DOHH2 (cell line): ENCODE measurements at regions not wholly inside any gene's neighbourhood (a gene's known extent, or its start where the extent isn't known, plus 50 kb on each side); places are given as distances from the start of the nearest gene placed in this dataset.

ENCODE experiments used
- H3F3A ChIP-seq: fragments of 200-600 bp; sonication (generic), shearing (Covaris generic); 2 replicates; pipeline ENCODE4 v1.6.0; 2016; ENCODE audit warnings: antibody characterized with exemption, mild to moderate bottlenecking; ENCODE audit not compliant: control insufficient read depth, insufficient read depth
- H3K27ac ChIP-seq: fragments of 200-600 bp; sonication (generic); 2 replicates; pipeline ENCODE4 v1.5.1; 2014; ENCODE audit warnings: low read depth, mild to moderate bottlenecking, low read length, moderate library complexity
- H3K27me3 ChIP-seq: fragments of 200-600 bp; sonication (generic); 2 replicates; pipeline ENCODE4 v1.6.1; 2014; ENCODE audit warnings: mild to moderate bottlenecking, low read length, mixed read lengths; ENCODE audit not compliant: control insufficient read depth
- H3K36me3 ChIP-seq: fragments of 200-600 bp; sonication (generic); 2 replicates; pipeline ENCODE4 v1.6.1; 2014; ENCODE audit warnings: mild to moderate bottlenecking, low read length, moderate library complexity, mixed read lengths; ENCODE audit not compliant: control insufficient read depth
- H3K4me1 ChIP-seq: fragments of 200-600 bp; sonication (generic); 2 replicates; pipeline ENCODE4 v1.6.1; 2014; ENCODE audit warnings: mild to moderate bottlenecking, low read length, mixed read lengths; ENCODE audit not compliant: control insufficient read depth
- H3K4me2 ChIP-seq: fragments of 200-600 bp; sonication (generic); 2 replicates; pipeline ENCODE4 v1.6.0; 2014; ENCODE audit warnings: mild to moderate bottlenecking, low read length, moderate library complexity
- H3K4me3 ChIP-seq: fragments of 200-600 bp; sonication (generic); 2 replicates; pipeline ENCODE4 v1.5.1; 2014; ENCODE audit warnings: mild to moderate bottlenecking, low read length, mixed read lengths
- H3K79me2 ChIP-seq: fragments of 200-600 bp; sonication (generic); 2 replicates; pipeline ENCODE4 v1.6.1; 2014; ENCODE audit warnings: mild to moderate bottlenecking, low read length, mixed read lengths; ENCODE audit not compliant: control insufficient read depth
- H3K9me2 ChIP-seq: fragments of 200-600 bp; sonication (generic); replicated peaks from 2 replicates; pipeline ENCODE4 v1.6.1; 2014; ENCODE audit warnings: mild to moderate bottlenecking, low read length, mixed read lengths; ENCODE audit not compliant: control insufficient read depth
- H3K9me3 ChIP-seq: fragments of 200-600 bp; sonication (generic); 2 replicates; pipeline ENCODE4 v1.6.1; 2014; ENCODE audit warnings: antibody characterized with exemption, low read length, mixed read lengths; ENCODE audit not compliant: control insufficient read depth, insufficient read depth
- H4K20me1 ChIP-seq: fragments of 200-600 bp; sonication (generic); 2 replicates; pipeline ENCODE4 v1.6.0; 2014; ENCODE audit warnings: low read depth, mild to moderate bottlenecking, antibody characterized with exemption, low read length, moderate library complexity; ENCODE audit not compliant: control insufficient read depth, insufficient read depth
- EZH2phosphoT487 ChIP-seq: fragments of 200-600 bp; sonication (generic); IDR thresholded peaks from 2 replicates; pipeline ENCODE4 v1.6.1; 2017; ENCODE audit warnings: borderline replicate concordance, mild to moderate bottlenecking, antibody characterized with exemption, low read length, moderate library complexity, mixed read lengths
- TF ChIP-seq, protein P1 (sequence below): fragments of 200-600 bp; sonication (generic); IDR thresholded peaks from one replicate; pipeline ENCODE4 v1.5.1; 2014; ENCODE audit warnings: antibody characterized with exemption, mild to moderate bottlenecking, low read depth, low read length; ENCODE audit not compliant: poor library complexity, severe bottlenecking

DNA sequence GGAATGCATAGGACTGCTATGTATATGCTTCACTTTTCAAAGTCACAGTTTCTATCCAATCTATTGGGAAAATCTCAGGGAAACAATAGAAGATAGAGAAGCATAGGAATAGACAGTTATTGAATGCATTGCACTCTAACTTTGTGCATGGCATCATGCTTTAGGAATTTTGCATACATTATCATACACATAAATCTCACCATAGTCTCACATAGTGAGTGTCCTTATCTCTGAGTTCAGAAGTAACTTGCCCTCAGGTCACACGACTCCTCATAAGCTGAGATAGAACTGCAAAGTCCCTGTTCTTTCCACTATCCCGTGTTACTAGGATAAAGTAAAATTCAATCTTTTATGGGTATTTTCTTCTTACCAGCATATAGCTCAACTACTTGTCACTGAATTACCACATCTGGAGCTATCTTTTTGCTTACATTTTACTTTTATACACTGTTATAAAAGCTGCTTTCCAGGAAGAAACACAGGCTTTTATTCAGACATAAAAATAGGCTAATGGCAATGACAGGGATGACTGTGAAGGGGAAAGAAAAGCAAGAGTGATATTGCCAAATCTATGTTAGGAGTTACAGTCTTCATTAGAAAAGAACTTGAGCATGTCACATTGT, 666.9 kb downstream of the XIRP2 start:
- no peaks in the 10 kb centered on the region for H3F3A ChIP-seq
- no peaks in the 10 kb centered on the region for H3K27me3 ChIP-seq
- H3K9me2 ChIP-seq = no peaks in the 10 kb centered on the region
- H3K4me3 ChIP-seq = no peak overlapping the region
- no peak overlapping the region for H3K4me2 ChIP-seq
- TF ChIP-seq, protein P1, sequence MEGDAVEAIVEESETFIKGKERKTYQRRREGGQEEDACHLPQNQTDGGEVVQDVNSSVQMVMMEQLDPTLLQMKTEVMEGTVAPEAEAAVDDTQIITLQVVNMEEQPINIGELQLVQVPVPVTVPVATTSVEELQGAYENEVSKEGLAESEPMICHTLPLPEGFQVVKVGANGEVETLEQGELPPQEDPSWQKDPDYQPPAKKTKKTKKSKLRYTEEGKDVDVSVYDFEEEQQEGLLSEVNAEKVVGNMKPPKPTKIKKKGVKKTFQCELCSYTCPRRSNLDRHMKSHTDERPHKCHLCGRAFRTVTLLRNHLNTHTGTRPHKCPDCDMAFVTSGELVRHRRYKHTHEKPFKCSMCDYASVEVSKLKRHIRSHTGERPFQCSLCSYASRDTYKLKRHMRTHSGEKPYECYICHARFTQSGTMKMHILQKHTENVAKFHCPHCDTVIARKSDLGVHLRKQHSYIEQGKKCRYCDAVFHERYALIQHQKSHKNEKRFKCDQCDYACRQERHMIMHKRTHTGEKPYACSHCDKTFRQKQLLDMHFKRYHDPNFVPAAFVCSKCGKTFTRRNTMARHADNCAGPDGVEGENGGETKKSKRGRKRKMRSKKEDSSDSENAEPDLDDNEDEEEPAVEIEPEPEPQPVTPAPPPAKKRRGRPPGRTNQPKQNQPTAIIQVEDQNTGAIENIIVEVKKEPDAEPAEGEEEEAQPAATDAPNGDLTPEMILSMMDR = no peak
- no peak for TF ChIP-seq EZH2phosphoT487
- no peaks in the 10 kb centered on the region for H3K79me2 ChIP-seq
- H3K27ac ChIP-seq = no peak overlapping the region
- H3K4me1 ChIP-seq = no peaks in the 10 kb centered on the region
- no peaks in the 10 kb centered on the region for H4K20me1 ChIP-seq
- H3K36me3 ChIP-seq = no peaks in the 10 kb centered on the region
- H3K9me3 ChIP-seq = no peaks in the 10 kb centered on the region

GRCh38 chr2:167553635-167554034, 665.4 kb downstream of the XIRP2 start:
- H3K4me1 ChIP-seq = no peaks in the 10 kb centered on the region
- TF ChIP-seq EZH2phosphoT487 = no peak
- TF ChIP-seq, protein P1 = no peak
- H3K9me3 ChIP-seq = no peaks in the 10 kb centered on the region
- no peaks in the 10 kb centered on the region for H3F3A ChIP-seq
- H3K27me3 ChIP-seq = no peaks in the 10 kb centered on the region
- no peaks in the 10 kb centered on the region for H3K36me3 ChIP-seq
- no peaks in the 10 kb centered on the region for H3K9me2 ChIP-seq
- H4K20me1 ChIP-seq = no peaks in the 10 kb centered on the region
- H3K4me2 ChIP-seq = no peak overlapping the region
- no peak overlapping the region for H3K27ac ChIP-seq
- no peaks in the 10 kb centered on the region for H3K79me2 ChIP-seq
- H3K4me3 ChIP-seq = no peak overlapping the region

DNA sequence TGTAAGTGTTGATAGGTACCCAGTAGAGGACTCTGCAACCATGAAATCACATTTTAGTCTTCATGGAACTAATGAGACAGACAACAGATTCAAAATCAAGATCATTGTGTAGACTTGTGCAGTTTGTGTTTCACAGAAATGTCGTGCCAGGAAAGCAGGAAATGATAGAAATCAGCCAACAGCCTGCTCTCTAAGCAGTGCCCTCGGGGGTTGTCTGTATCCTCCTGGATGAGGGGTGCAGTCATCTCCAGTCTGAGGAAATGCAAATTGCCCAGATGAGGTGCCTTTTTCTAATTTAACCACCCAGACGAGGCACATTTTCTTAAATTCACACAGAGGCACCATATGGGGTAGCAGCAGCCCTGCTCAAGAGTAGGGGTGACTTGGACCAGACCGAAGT, 663.1 kb downstream of the XIRP2 start:
- no peak for TF ChIP-seq EZH2phosphoT487
- TF ChIP-seq, protein P1 = no peak

More for the DNA sequence above, 663.1 kb downstream of the XIRP2 start:
- no peaks in the 10 kb centered on the region for H3K9me2 ChIP-seq
- no peaks in the 10 kb centered on the region for H3K27me3 ChIP-seq
- no peaks in the 10 kb centered on the region for H4K20me1 ChIP-seq
- H3K36me3 ChIP-seq = no peaks in the 10 kb centered on the region
- no peak overlapping the region for H3K4me2 ChIP-seq
- no peaks in the 10 kb centered on the region for H3K79me2 ChIP-seq
- H3K9me3 ChIP-seq = no peaks in the 10 kb centered on the region
- no peaks in the 10 kb centered on the region for H3K4me1 ChIP-seq
- H3F3A ChIP-seq = no peaks in the 10 kb centered on the region
- H3K27ac ChIP-seq = no peak overlapping the region
- H3K4me3 ChIP-seq = no peak overlapping the region
